ELF-1 (cell line): ENCODE measurements at regions not wholly inside any gene's neighbourhood (a gene's known extent, or its start where the extent isn't known, plus 50 kb on each side); places are given as distances from the start of the nearest gene placed in this dataset.
"Not testable (repeated sequence)": the region's sequence is repeated elsewhere in the genome, so short reads cannot be mapped to it uniquely, and the experiment has no call there.

Experiments used
- DNase-seq: peaks from one replicate; pipeline ENCODE4 v3.0.0-alpha.2; 2016; ENCODE audit warnings: low read depth, low spot score

- not testable (repeated sequence) for DNase-seq
Measured at GRCh38 chr7:27457603-27458565, 204.8 kb downstream of the HIBADH start.

- no peak for DNase-seq
Measured at GRCh38 chr7:27459021-27459730, 203.5 kb downstream of the HIBADH start.

- no peak for DNase-seq
Measured at GRCh38 chr7:27459731-27460053, 203.0 kb downstream of the HIBADH start.

GRCh38 chr7:27462575-27463270 is 200.0 kb downstream of the HIBADH start:
- no peak for DNase-seq

- DNase-seq, result no peak
Measured at GRCh38 chr7:27464970-27465369, 197.7 kb downstream of the HIBADH start.

GRCh38 chr7:27466703-27467102 is 196.0 kb downstream of the HIBADH start:
- no peak for DNase-seq

GRCh38 chr7:27472043-27472442 is 190.6 kb downstream of the HIBADH start:
- DNase-seq, result no peak
